Left renal pelvis (tissue), 4 donors: ENCODE measurements at regions not wholly inside any gene's neighbourhood (a gene's known extent, or its start where the extent isn't known, plus 50 kb on each side); places are given as distances from the start of the nearest gene placed in this dataset.

Experiments used
- DNase-seq, 4 donors: peaks; one replicate each; pipeline ENCODE4 v3.0.0-alpha.2; 2013; ENCODE audit warnings: low read depth in 4 of 4, low spot score in 3 of 4

GRCh38 chr13:85910962-85911361, 111.7 kb upstream of the SLITRK6 start:
- DNase-seq: no peak

DNA sequence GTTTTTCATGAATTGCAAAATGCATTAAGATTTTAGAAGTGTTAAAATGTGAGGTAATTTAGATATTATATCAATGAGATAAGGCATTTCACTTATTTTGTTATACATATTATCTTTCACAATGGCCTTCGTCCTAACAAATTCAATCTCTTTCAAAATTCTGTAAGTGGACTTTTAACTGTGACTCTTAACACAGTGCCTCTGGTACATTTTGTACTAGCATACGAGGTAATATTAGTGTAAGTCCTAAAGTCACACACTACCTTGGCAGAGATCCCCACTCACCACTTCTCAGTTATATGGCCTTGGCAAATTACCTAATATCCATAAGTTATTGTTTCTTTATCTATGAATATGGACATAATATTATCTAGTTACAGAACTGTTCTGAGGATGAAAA, 101.3 kb upstream of the SLITRK6 start:
- DNase-seq: no peak

DNA sequence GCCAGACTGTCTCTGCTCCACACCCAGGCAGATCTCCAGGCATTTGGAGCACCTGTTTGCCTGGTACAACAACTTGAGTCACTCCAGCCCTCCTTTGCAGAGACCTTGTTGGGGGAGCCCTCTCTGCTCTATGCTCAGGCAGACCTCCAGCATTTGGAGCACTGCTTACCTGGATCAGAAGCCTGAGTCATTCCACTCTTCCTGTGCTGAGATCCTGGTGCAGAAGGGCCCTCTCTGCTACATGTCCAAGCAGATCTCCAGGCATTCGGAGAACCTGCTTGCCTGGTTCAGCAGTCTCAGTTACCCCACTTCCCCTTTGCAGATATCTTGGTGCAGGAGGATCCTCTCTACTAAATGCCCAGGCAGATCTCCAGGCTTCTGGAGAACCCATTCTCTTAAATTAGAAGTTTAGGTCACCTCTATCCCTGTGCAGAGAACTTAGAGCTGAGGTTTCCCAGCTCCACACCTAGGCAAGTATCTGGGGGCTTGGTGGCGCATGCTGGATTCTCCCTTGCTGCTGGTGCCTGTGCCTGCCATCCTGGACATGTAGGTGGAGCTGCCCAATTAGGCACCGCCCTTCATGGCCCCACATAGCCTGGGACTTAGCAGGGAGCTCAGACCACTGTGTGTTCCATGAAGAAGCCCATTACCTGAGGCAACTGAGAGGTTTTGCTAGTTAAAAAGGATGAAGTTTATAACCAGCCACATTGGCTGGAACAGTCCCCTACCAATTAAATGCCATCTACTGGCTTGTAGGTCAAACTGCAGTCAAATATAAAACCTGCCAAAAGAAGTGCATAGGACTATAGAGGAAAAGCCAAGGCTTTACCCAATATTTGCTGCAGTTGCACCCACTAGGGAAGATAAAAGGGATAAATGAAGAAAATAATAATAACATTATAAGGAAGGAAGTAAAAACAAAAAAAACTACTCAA, 97.6 kb upstream of the SLITRK6 start:
- no peak for DNase-seq

GRCh38 chr13:85887406-85887805, 88.2 kb upstream of the SLITRK6 start:
- no peak for DNase-seq

DNA sequence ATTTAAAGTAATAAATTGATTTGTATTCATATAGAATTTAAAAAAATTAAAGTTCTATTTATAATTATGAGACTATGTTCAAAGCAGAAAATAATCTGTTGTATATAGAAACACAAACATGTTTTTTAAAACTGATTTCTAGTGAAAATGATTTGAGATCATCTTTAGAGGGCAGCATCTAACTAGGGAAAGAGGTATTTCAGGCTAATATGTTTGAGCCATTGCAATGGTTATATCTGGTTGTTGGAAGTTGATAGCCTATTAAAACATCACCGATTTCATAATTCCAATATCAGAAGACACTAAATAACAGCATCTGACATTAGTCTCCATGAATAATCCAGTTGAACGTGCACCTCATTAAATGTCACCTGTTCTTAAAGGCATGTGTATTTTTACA, 79.8 kb upstream of the SLITRK6 start:
- DNase-seq: no peak

DNA sequence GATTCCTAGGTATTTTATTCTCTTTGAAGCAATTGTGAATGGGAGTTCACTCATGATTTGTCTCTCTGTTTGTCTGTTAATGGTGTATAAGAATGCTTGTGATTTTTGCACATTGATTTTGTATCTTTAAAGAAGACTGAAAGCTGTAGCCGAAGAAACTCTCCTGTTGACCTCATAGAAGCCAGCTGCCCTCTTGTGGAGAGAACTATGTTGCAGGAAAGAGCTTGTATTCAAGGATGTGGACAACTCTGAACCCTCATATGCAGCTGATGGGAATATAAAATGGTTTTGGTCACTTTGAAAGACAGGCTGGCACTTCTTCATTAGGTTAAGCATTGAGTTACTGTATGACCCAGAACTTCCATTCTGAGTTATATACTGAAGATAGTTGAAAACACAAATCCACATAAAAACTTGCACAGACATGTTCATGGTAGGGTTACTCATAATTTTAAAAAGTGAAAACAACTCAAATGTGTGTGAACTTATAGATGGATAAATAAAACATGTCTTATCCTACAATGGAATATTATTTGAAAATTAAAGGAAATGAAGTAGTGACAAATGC, 65.8 kb upstream of the SLITRK6 start:
- DNase-seq: peak in 1 of 4 donors; percentile 0

GRCh38 chr13:85853901-85854663, 54.9 kb upstream of the SLITRK6 start:
- no peak for DNase-seq

DNA sequence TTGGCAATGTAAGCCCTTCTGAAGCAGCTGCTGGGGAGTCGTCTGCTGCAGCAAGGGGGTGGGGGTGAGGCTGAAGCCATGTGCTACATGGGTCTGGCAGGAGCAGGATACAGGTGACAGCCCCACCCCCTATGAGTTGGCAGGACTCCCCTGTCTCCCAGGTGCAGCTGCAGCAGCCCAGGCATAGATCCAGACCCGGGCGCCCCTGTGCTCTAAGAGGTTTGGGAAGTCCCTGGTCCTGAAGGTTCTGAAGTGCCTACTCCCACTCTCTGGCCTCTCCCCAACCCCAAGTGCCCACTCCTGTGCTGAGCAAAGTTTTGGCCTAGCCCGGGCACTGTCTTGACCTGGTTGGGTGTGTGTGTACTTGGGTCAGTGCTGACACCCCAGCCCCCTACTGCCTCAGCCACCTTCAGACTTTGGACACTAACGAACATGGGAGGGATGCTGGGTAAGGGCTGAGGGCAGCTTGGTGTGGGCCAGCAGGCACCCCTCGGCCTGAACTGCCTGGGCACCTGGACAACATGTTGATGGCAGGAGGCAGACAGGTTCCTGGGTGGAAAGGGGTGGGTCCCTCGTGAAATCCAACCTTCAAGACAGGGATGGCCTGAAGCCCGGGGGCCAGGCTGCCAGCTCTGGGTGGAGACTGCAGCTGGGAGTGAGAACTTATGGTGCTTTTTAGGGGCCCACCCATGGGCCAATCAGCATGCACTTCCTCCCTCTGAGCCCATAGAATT, 54.1 kb upstream of the SLITRK6 start:
- DNase-seq: no peak
